ENCODE measurements at regions not wholly inside any gene's neighbourhood (a gene's known extent, or its start where the extent isn't known, plus 50 kb on each side); places are given as distances from the start of the nearest gene placed in this dataset.

- H3K4ac ChIP-seq (ENCODE audit: low read depth, low read length): no peak overlapping the region
These were observed 101.4 kb upstream of the ZFHX3 start for GRCh38 chr16:73149334-73149733.

GRCh38 chr16:73147958-73148357, 100.0 kb upstream of the ZFHX3 start:
- Histone ChIP-seq H3K9me3 (ENCODE audit: insufficient read depth, low read depth, low read length) (no peaks in the 10 kb centered on the region), H3K79me2 (ENCODE audit: control insufficient read depth, insufficient read depth, low read length, poor library complexity) (no peaks in the 10 kb centered on the region), H4K8ac (ENCODE audit: low read depth, low read length) (no peak overlapping the region), H3K4me3 (ENCODE audit: low read depth, low read length) (no peak overlapping the region), H2BK5ac (ENCODE audit: low read depth, low read length, poor library complexity) (no peak overlapping the region), H4K12ac (ENCODE audit: low read depth, low read length) (no peak overlapping the region), H3K27ac (ENCODE audit: low read depth, low read length) (no peak overlapping the region), H2AFZ (ENCODE audit: insufficient read depth, low read length, poor library complexity) (no peak overlapping the region), H3K4me1 (ENCODE audit: control insufficient read depth in 1 of 2, insufficient read depth in 2 of 2, low read length in 2 of 2) (peaks cover 8 to 9% of the 10 kb centered on the region in 2 experiments), H2AK5ac (ENCODE audit: low read length) (no peak overlapping the region), H3K27me3 (ENCODE audit: insufficient read depth, low read length) (no peaks in the 10 kb centered on the region), H3K18ac (ENCODE audit: low read length) (no peak overlapping the region), H2BK120ac (ENCODE audit: insufficient read depth, low read length, poor library complexity) (no peak overlapping the region), H3K9ac (ENCODE audit: low read length) (no peak overlapping the region), H4K91ac (ENCODE audit: low read depth, low read length) (no peak overlapping the region), H2BK12ac (ENCODE audit: low read length) (no peak overlapping the region), H3K4me2 (ENCODE audit: low read length) (no peak overlapping the region), H3K23ac (ENCODE audit: low read length) (no peak overlapping the region), H3K14ac (ENCODE audit: low read length) (no peak overlapping the region), H3K79me1 (ENCODE audit: low read length) (no peaks in the 10 kb centered on the region), H3K36me3 (ENCODE audit: control insufficient read depth in 1 of 2, insufficient read depth in 2 of 2, low read length in 2 of 2) (no peaks in the 10 kb centered on the region), H3K4ac (ENCODE audit: low read depth, low read length) (no peak overlapping the region)
- no peak for DNase-seq
- WGBS (ENCODE audit: extremely low coverage, insufficient coverage, insufficient read length): no CpG with 5 or more reads among the region's 3 CpGs

More at GRCh38 chr16:73149334-73149733, 101.4 kb upstream of the ZFHX3 start:
- Histone ChIP-seq H3K9me3 (ENCODE audit: insufficient read depth, low read depth, low read length) (no peaks in the 10 kb centered on the region), H3K4me3 (ENCODE audit: low read depth, low read length) (no peak overlapping the region), H3K4me1 (ENCODE audit: control insufficient read depth in 1 of 2, insufficient read depth in 2 of 2, low read length in 2 of 2) (peaks cover 8 to 12% of the 10 kb centered on the region in 2 experiments), H3K27ac (ENCODE audit: low read depth, low read length) (no peak overlapping the region), H3K14ac (ENCODE audit: low read length) (no peak overlapping the region), H2BK12ac (ENCODE audit: low read length) (no peak overlapping the region), H3K36me3 (ENCODE audit: control insufficient read depth in 1 of 2, insufficient read depth in 2 of 2, low read length in 2 of 2) (no peaks in the 10 kb centered on the region), H2BK120ac (ENCODE audit: insufficient read depth, low read length, poor library complexity) (no peak overlapping the region), H3K79me1 (ENCODE audit: low read length) (no peaks in the 10 kb centered on the region), H3K79me2 (ENCODE audit: control insufficient read depth, insufficient read depth, low read length, poor library complexity) (no peaks in the 10 kb centered on the region), H4K91ac (ENCODE audit: low read depth, low read length) (no peak overlapping the region), H2AK5ac (ENCODE audit: low read length) (no peak overlapping the region), H3K4me2 (ENCODE audit: low read length) (no peak overlapping the region), H4K8ac (ENCODE audit: low read depth, low read length) (no peak overlapping the region), H3K27me3 (ENCODE audit: insufficient read depth, low read length) (no peaks in the 10 kb centered on the region), H2BK5ac (ENCODE audit: low read depth, low read length, poor library complexity) (no peak overlapping the region), H3K18ac (ENCODE audit: low read length) (no peak overlapping the region), H3K23ac (ENCODE audit: low read length) (no peak overlapping the region), H3K9ac (ENCODE audit: low read length) (no peak overlapping the region), H2AFZ (ENCODE audit: insufficient read depth, low read length, poor library complexity) (no peak overlapping the region), H4K12ac (ENCODE audit: low read depth, low read length) (no peak overlapping the region)
- no CpG with 5 or more reads among the region's 7 CpGs for whole genome bisulfite sequencing (ENCODE audit: extremely low coverage, insufficient coverage, insufficient read length)
- no peak for DNase-seq

- H4K91ac ChIP-seq (ENCODE audit: low read depth, low read length): no peak overlapping the region
- H3K36me3 ChIP-seq (ENCODE audit: control insufficient read depth in 1 of 2, insufficient read depth in 2 of 2, low read length in 2 of 2): no peaks in the 10 kb centered on the region
- H3K18ac ChIP-seq (ENCODE audit: low read length): no peak overlapping the region
- H2BK12ac ChIP-seq (ENCODE audit: low read length): no peak overlapping the region
- no peak overlapping the region for H3K27ac ChIP-seq (ENCODE audit: low read depth, low read length)
- H4K8ac ChIP-seq (ENCODE audit: low read depth, low read length): no peak overlapping the region
- H3K4me1 ChIP-seq (ENCODE audit: control insufficient read depth in 1 of 2, insufficient read depth in 2 of 2, low read length in 2 of 2): peaks cover 2 to 9% of the 10 kb centered on the region in 2 experiments
- H3K4me3 ChIP-seq (ENCODE audit: low read depth, low read length): no peak overlapping the region
- no peak overlapping the region for H3K23ac ChIP-seq (ENCODE audit: low read length)
- H3K14ac ChIP-seq (ENCODE audit: low read length): no peak overlapping the region
- H2BK5ac ChIP-seq (ENCODE audit: low read depth, low read length, poor library complexity): no peak overlapping the region
- H2BK120ac ChIP-seq (ENCODE audit: insufficient read depth, low read length, poor library complexity): no peak overlapping the region
- no peaks in the 10 kb centered on the region for H3K9me3 ChIP-seq (ENCODE audit: insufficient read depth, low read depth, low read length)
- H3K27me3 ChIP-seq (ENCODE audit: insufficient read depth, low read length): no peaks in the 10 kb centered on the region
- no peak overlapping the region for H2AK5ac ChIP-seq (ENCODE audit: low read length)
- no CpG with 5 or more reads among the region's 10 CpGs for WGBS (ENCODE audit: extremely low coverage, insufficient coverage, insufficient read length)
- no peak overlapping the region for H2AFZ ChIP-seq (ENCODE audit: insufficient read depth, low read length, poor library complexity)
- no peaks in the 10 kb centered on the region for H3K79me2 ChIP-seq (ENCODE audit: control insufficient read depth, insufficient read depth, low read length, poor library complexity)
- H3K9ac ChIP-seq (ENCODE audit: low read length): no peak overlapping the region
- no peak for DNase-seq
- H3K79me1 ChIP-seq (ENCODE audit: low read length): no peaks in the 10 kb centered on the region
- H3K4ac ChIP-seq (ENCODE audit: low read depth, low read length): no peak overlapping the region
- no peak overlapping the region for H3K4me2 ChIP-seq (ENCODE audit: low read length)
- no peak overlapping the region for H4K12ac ChIP-seq (ENCODE audit: low read depth, low read length)
These were observed 97.4 kb upstream of the ZFHX3 start for GRCh38 chr16:73145166-73145880.

- Histone ChIP-seq H3K14ac (ENCODE audit: low read length) (no peak overlapping the region), H3K4me3 (ENCODE audit: low read depth, low read length) (no peak overlapping the region), H3K4me2 (ENCODE audit: low read length) (no peak overlapping the region), H3K23ac (ENCODE audit: low read length) (no peak overlapping the region), H3K27me3 (ENCODE audit: insufficient read depth, low read length) (no peaks in the 10 kb centered on the region), H3K18ac (ENCODE audit: low read length) (no peak overlapping the region), H3K4ac (ENCODE audit: low read depth, low read length) (no peak overlapping the region), H2AK5ac (ENCODE audit: low read length) (no peak overlapping the region), H3K79me2 (ENCODE audit: control insufficient read depth, insufficient read depth, low read length, poor library complexity) (no peaks in the 10 kb centered on the region), H2BK120ac (ENCODE audit: insufficient read depth, low read length, poor library complexity) (no peak overlapping the region), H3K79me1 (ENCODE audit: low read length) (no peaks in the 10 kb centered on the region), H4K12ac (ENCODE audit: low read depth, low read length) (no peak overlapping the region), H2BK12ac (ENCODE audit: low read length) (no peak overlapping the region), H2BK5ac (ENCODE audit: low read depth, low read length, poor library complexity) (no peak overlapping the region), H4K8ac (ENCODE audit: low read depth, low read length) (no peak overlapping the region), H3K4me1 (ENCODE audit: control insufficient read depth in 1 of 2, insufficient read depth in 2 of 2, low read length in 2 of 2) (peaks cover 2 to 9% of the 10 kb centered on the region in 2 experiments), H3K27ac (ENCODE audit: low read depth, low read length) (no peak overlapping the region), H3K9me3 (ENCODE audit: insufficient read depth, low read depth, low read length) (no peaks in the 10 kb centered on the region), H4K91ac (ENCODE audit: low read depth, low read length) (no peak overlapping the region), H2AFZ (ENCODE audit: insufficient read depth, low read length, poor library complexity) (no peak overlapping the region), H3K36me3 (ENCODE audit: control insufficient read depth in 1 of 2, insufficient read depth in 2 of 2, low read length in 2 of 2) (no peaks in the 10 kb centered on the region), H3K9ac (ENCODE audit: low read length) (no peak overlapping the region)
- WGBS (ENCODE audit: extremely low coverage, insufficient coverage, insufficient read length): no CpG with 5 or more reads among the region's 14 CpGs
- DNase-seq: no peak
These were observed 95.9 kb upstream of the ZFHX3 start for GRCh38 chr16:73143576-73144422.
